ENCODE measurements at regions not wholly inside any gene's neighbourhood (a gene's known extent, or its start where the extent isn't known, plus 50 kb on each side); places are given as distances from the start of the nearest gene placed in this dataset.

- Histone ChIP-seq H3K4me1 (ENCODE audit: control insufficient read depth in 4 of 4, insufficient read depth in 4 of 4, low read length in 3 of 4) (peaks cover 0 to 7% (median 3%) of the 10 kb centered on the region in 4 donors), H3K27me3 (ENCODE audit: control insufficient read depth in 4 of 4, insufficient read depth in 4 of 4, low read length in 3 of 4) (no peaks in the 10 kb centered on the region), H3K9ac (ENCODE audit: low read depth in 1 of 2, low read length in 2 of 2) (no peak overlapping the region), H3K4me3 (ENCODE audit: low read depth in 1 of 3, low read length in 3 of 3) (no peak overlapping the region), H3K9me3 (ENCODE audit: control insufficient read depth in 4 of 4, low read length in 3 of 4) (no peaks in the 10 kb centered on the region), H3K27ac (ENCODE audit: low read depth in 1 of 2, low read length in 2 of 2) (no peak overlapping the region), H3K36me3 (ENCODE audit: control insufficient read depth in 4 of 4, insufficient read depth in 3 of 4, low read depth in 1 of 4, low read length in 3 of 4) (no peaks in the 10 kb centered on the region)
- DNase-seq (ENCODE audit: low spot score), result no peak
- TF ChIP-seq FOXA1 (IDR thresholded peaks at IDR 0.05), result no peak
- no peak for TF ChIP-seq SP1 (IDR thresholded peaks at IDR 0.05)
- TF ChIP-seq MAX (IDR thresholded peaks at IDR 0.05), result no peak
- TF ChIP-seq CTCF (IDR thresholded peaks at IDR 0.05; ENCODE audit: low read depth, low read length, missing input control), result no peak
- no peak for TF ChIP-seq EGR1 (IDR thresholded peaks at IDR 0.05; ENCODE audit: low read depth in 2 of 2)
- no peak for TF ChIP-seq HNF4G (IDR thresholded peaks at IDR 0.05)
- 93% methylated on average over 4 of the region's 4 CpGs for WGBS
Measured at GRCh38 chr5:61618577-61618976, 286.5 kb downstream of the ZSWIM6 start.

GRCh38 chr5:61619289-61619688, 287.2 kb downstream of the ZSWIM6 start:
- Histone ChIP-seq H3K4me1 (ENCODE audit: control insufficient read depth in 4 of 4, insufficient read depth in 4 of 4, low read length in 3 of 4) (peaks cover 0 to 7% (median 3%) of the 10 kb centered on the region in 4 donors), H3K4me3 (ENCODE audit: low read depth in 1 of 3, low read length in 3 of 3) (no peak overlapping the region), H3K27me3 (ENCODE audit: control insufficient read depth in 4 of 4, insufficient read depth in 4 of 4, low read length in 3 of 4) (no peaks in the 10 kb centered on the region), H3K27ac (ENCODE audit: low read depth in 1 of 2, low read length in 2 of 2) (no peak overlapping the region), H3K9ac (ENCODE audit: low read depth in 1 of 2, low read length in 2 of 2) (no peak overlapping the region), H3K36me3 (ENCODE audit: control insufficient read depth in 4 of 4, insufficient read depth in 3 of 4, low read depth in 1 of 4, low read length in 3 of 4) (no peaks in the 10 kb centered on the region), H3K9me3 (ENCODE audit: control insufficient read depth in 4 of 4, low read length in 3 of 4) (no peaks in the 10 kb centered on the region)
- DNase-seq (ENCODE audit: low spot score), result no peak
- TF ChIP-seq EGR1 (IDR thresholded peaks at IDR 0.05; ENCODE audit: low read depth in 2 of 2) (no peak), SP1 (IDR thresholded peaks at IDR 0.05) (no peak), RXRA (IDR thresholded peaks at IDR 0.05) (no peak), ATF3 (IDR thresholded peaks at IDR 0.05) (no peak), RAD21 (IDR thresholded peaks at IDR 0.05) (no peak), NR2F2 (IDR thresholded peaks at IDR 0.05) (no peak), HNF4G (IDR thresholded peaks at IDR 0.05) (no peak)
- 86% methylated on average over 3 of the region's 3 CpGs for WGBS

- Histone ChIP-seq H3K9ac (ENCODE audit: low read depth in 1 of 2, low read length in 2 of 2) (no peak overlapping the region), H3K27me3 (ENCODE audit: control insufficient read depth in 4 of 4, insufficient read depth in 4 of 4, low read length in 3 of 4) (no peaks in the 10 kb centered on the region), H3K4me1 (ENCODE audit: control insufficient read depth in 4 of 4, insufficient read depth in 4 of 4, low read length in 3 of 4) (peaks cover 0 to 9% (median 4%) of the 10 kb centered on the region in 4 donors), H3K4me3 (ENCODE audit: low read depth in 1 of 3, low read length in 3 of 3) (no peak overlapping the region), H3K36me3 (ENCODE audit: control insufficient read depth in 4 of 4, insufficient read depth in 3 of 4, low read depth in 1 of 4, low read length in 3 of 4) (no peaks in the 10 kb centered on the region), H3K9me3 (ENCODE audit: control insufficient read depth in 4 of 4, low read length in 3 of 4) (no peaks in the 10 kb centered on the region), H3K27ac (ENCODE audit: low read depth in 1 of 2, low read length in 2 of 2) (no peak overlapping the region)
- DNase-seq (ENCODE audit: low spot score), result no peak
- TF ChIP-seq MAX (IDR thresholded peaks at IDR 0.05) (no peak), RXRA (IDR thresholded peaks at IDR 0.05) (no peak), GABPA (IDR thresholded peaks at IDR 0.05 in 1 of 2, conservative IDR thresholded peaks at IDR 0.05 in 1 of 2) (no peak), HNF4A (conservative IDR thresholded peaks at IDR 0.05) (no peak), YY1 (IDR thresholded peaks at IDR 0.05) (no peak), FOXA1 (IDR thresholded peaks at IDR 0.05) (no peak), EGR1 (IDR thresholded peaks at IDR 0.05; ENCODE audit: low read depth in 2 of 2) (no peak), TAF1 (conservative IDR thresholded peaks at IDR 0.05) (no peak), ZBTB33 (IDR thresholded peaks at IDR 0.05) (no peak), JUND (IDR thresholded peaks at IDR 0.05) (no peak), HNF4G (IDR thresholded peaks at IDR 0.05) (no peak)
- 94% methylated on average over 8 of the region's 8 CpGs for WGBS
Measured at GRCh38 chr5:61619777-61620518, 287.9 kb downstream of the ZSWIM6 start.
